Liver (tissue), 8 donors: ENCODE measurements at regions not wholly inside any gene's neighbourhood (a gene's known extent, or its start where the extent isn't known, plus 50 kb on each side); places are given as distances from the start of the nearest gene placed in this dataset.

Experiments used
- DNase-seq: peaks from one replicate; pipeline ENCODE4 v3.0.0-alpha.2; 2017; ENCODE audit warnings: low spot score
- H3K27ac ChIP-seq, 2 donors: one replicate each; pipeline ENCODE4 v1.7.0; 2013; ENCODE audit warnings: inconsistent platforms in 2 of 2, low read length in 2 of 2, control low read depth in 1 of 2, low read depth in 1 of 2, mild to moderate bottlenecking in 1 of 2
- H3K27me3 ChIP-seq, 4 donors: one replicate each; pipeline versions ENCODE4 v1.6.1 to v1.7.0; 2013; ENCODE audit warnings: low read length in 3 of 4, inconsistent platforms in 1 of 4, mild to moderate bottlenecking in 1 of 4, moderate library complexity in 1 of 4; ENCODE audit not compliant: control insufficient read depth in 4 of 4, insufficient read depth in 4 of 4
- H3K36me3 ChIP-seq, 4 donors: one replicate each; pipeline versions ENCODE4 v1.6.1 to v1.7.0; 2013; ENCODE audit warnings: low read length in 3 of 4, mild to moderate bottlenecking in 3 of 4, low read depth in 1 of 4, moderate library complexity in 1 of 4; ENCODE audit not compliant: control insufficient read depth in 4 of 4, insufficient read depth in 3 of 4
- H3K4me1 ChIP-seq, 4 donors: one replicate each; pipeline versions ENCODE4 v1.6.1 to v1.7.0; 2013; ENCODE audit warnings: low read length in 3 of 4, mild to moderate bottlenecking in 3 of 4, moderate library complexity in 1 of 4; ENCODE audit not compliant: control insufficient read depth in 4 of 4, insufficient read depth in 4 of 4
- H3K4me3 ChIP-seq, 3 donors: one replicate each; pipeline versions ENCODE4 v1.6.1 to v1.7.0; 2013; ENCODE audit warnings: low read length in 3 of 3, control low read depth in 1 of 3, low read depth in 1 of 3, mild to moderate bottlenecking in 1 of 3
- H3K9ac ChIP-seq, 2 donors: one replicate each; pipeline ENCODE4 v1.7.0; 2013; ENCODE audit warnings: low read length in 2 of 2, mild to moderate bottlenecking in 2 of 2, moderate library complexity in 2 of 2, control low read depth in 1 of 2, low read depth in 1 of 2
- H3K9me3 ChIP-seq, 4 donors: one replicate each; pipeline versions ENCODE4 v1.6.1 to v1.7.0; 2013; ENCODE audit warnings: low read length in 3 of 4; ENCODE audit not compliant: control insufficient read depth in 4 of 4
- ATF3 ChIP-seq: IDR thresholded peaks from 2 replicates; pipeline ENCODE4 v1.6.1; 2016; ENCODE audit warnings: antibody characterized with exemption
- CTCF ChIP-seq: fragments of 150-350 bp; IDR thresholded peaks from 2 replicates; pipeline ENCODE4 v1.5.1; 2017; ENCODE audit warnings: improper control_type of control experiment, low read depth, low read length; ENCODE audit not compliant: missing input control
- FOXA1 ChIP-seq: IDR thresholded peaks from 2 replicates; pipeline ENCODE4 v1.6.1; 2016; ENCODE audit warnings: antibody characterized with exemption
- GABPA ChIP-seq, 2 donors: IDR thresholded peaks in 1 of 2; conservative IDR thresholded peaks in 1 of 2; 2 replicates each; pipeline ENCODE4 v1.6.1; 2016; ENCODE audit warnings: antibody characterized with exemption in 2 of 2, mild to moderate bottlenecking in 1 of 2, moderate library complexity in 1 of 2
- HNF4A ChIP-seq, 2 donors: conservative IDR thresholded peaks; 2 replicates each; pipeline ENCODE4 v1.6.1; 2016; ENCODE audit warnings: antibody characterized with exemption in 2 of 2, mild to moderate bottlenecking in 2 of 2
- HNF4G ChIP-seq: IDR thresholded peaks from 2 replicates; pipeline ENCODE4 v1.6.1; 2016; ENCODE audit warnings: antibody characterized with exemption
- JUND ChIP-seq, 2 donors: IDR thresholded peaks; 2 replicates each; pipeline ENCODE4 v1.6.1; 2016; ENCODE audit warnings: antibody characterized with exemption in 2 of 2
- NR2F2 ChIP-seq: IDR thresholded peaks from 2 replicates; pipeline ENCODE4 v1.6.1; 2016; ENCODE audit warnings: antibody characterized with exemption
- RAD21 ChIP-seq, 2 donors: IDR thresholded peaks; 2 replicates each; pipeline ENCODE4 v1.6.1; 2016; ENCODE audit warnings: antibody characterized with exemption in 2 of 2, mild to moderate bottlenecking in 2 of 2
- REST ChIP-seq: IDR thresholded peaks from 2 replicates; pipeline ENCODE4 v1.6.1; 2016; ENCODE audit warnings: antibody characterized with exemption, mild to moderate bottlenecking
- RXRA ChIP-seq, 2 donors: IDR thresholded peaks; 2 replicates each; pipeline ENCODE4 v1.6.1; 2017 to 2018; ENCODE audit warnings: antibody characterized with exemption in 2 of 2, mild to moderate bottlenecking in 1 of 2
- SP1 ChIP-seq: IDR thresholded peaks from 2 replicates; pipeline ENCODE4 v1.6.1; 2018; ENCODE audit warnings: antibody characterized with exemption, mild to moderate bottlenecking
- YY1 ChIP-seq: IDR thresholded peaks from 2 replicates; pipeline ENCODE4 v1.6.1; 2016; ENCODE audit warnings: antibody characterized with exemption, mild to moderate bottlenecking
- ZBTB33 ChIP-seq: IDR thresholded peaks from 2 replicates; pipeline ENCODE4 v1.6.1; 2016; ENCODE audit warnings: antibody characterized with exemption
- WGBS: extraction: QIAGEN DNeasy Blood & Tissue Kit; methylation state at CpG from one replicate; pipeline ENCODE4 v1.1.7; 2013; 5-methylcytosine and 5-hydroxymethylcytosine counted together
- donor health status: healthy.
- donor health status: healthy.
- donor health status: healthy.
- donor health status: healthy.
- donor health status: healthy.

- Histone ChIP-seq H3K9ac (no peak overlapping the region), H3K4me3 (no peak overlapping the region), H3K9me3 (no peaks in the 10 kb centered on the region), H3K4me1 (no peaks in the 10 kb centered on the region), H3K27ac (no peak overlapping the region), H3K36me3 (no peaks in the 10 kb centered on the region), H3K27me3 (no peaks in the 10 kb centered on the region)
- TF ChIP-seq YY1: no peak
- TF ChIP-seq HNF4A (conservative IDR thresholded peaks at IDR 0.05): no peak
- no peak for TF ChIP-seq SP1
- DNase-seq: no peak
- 95% methylated on average over 4 of the region's 4 CpGs for WGBS
Measured at GRCh38 chr13:97720896-97721295, 232.6 kb upstream of the IPO5 start.

GRCh38 chr13:97723655-97724054 is 229.8 kb upstream of the IPO5 start:
- Histone ChIP-seq H3K4me3 (no peak overlapping the region), H3K27ac (no peak overlapping the region), H3K36me3 (no peaks in the 10 kb centered on the region), H3K9ac (no peak overlapping the region), H3K27me3 (no peaks in the 10 kb centered on the region), H3K4me1 (peaks cover 0 to 4% (median 1%) of the 10 kb centered on the region in 4 donors), H3K9me3 (no peaks in the 10 kb centered on the region)
- TF ChIP-seq HNF4A (conservative IDR thresholded peaks at IDR 0.05) (no peak), ZBTB33 (no peak), JUND (IDR thresholded peaks at IDR 0.05) (no peak), ATF3 (no peak), HNF4G (no peak), FOXA1 (no peak), NR2F2 (no peak), GABPA (IDR thresholded peaks at IDR 0.05 in 1 of 2, conservative IDR thresholded peaks at IDR 0.05 in 1 of 2) (no peak), REST (no peak), CTCF (no peak), RXRA (IDR thresholded peaks at IDR 0.05) (no peak), RAD21 (IDR thresholded peaks at IDR 0.05) (no peak)
- WGBS: 88% methylated on average over 4 of the region's 4 CpGs
- DNase-seq: no peak
